OCI-LY7 (cell line): ENCODE measurements at regions not wholly inside any gene's neighbourhood (a gene's known extent, or its start where the extent isn't known, plus 50 kb on each side); places are given as distances from the start of the nearest gene placed in this dataset.

Experiments
- BruUV-seq: library from RNA; stranded (reverse); fragments of 400-500 nt; replicated peaks from 2 replicates; lab custom pipeline; 2021; lab: Mats Ljungman, UMichigan
- CTCF ChIA-PET: fragments of 300-600 bp; sonication (Branson Sonifier 250); formaldehyde crosslinking; loops from one replicate; lab custom pipeline; 2022; ENCODE audit warnings: antibody characterized with exemption; ENCODE audit not compliant: unreplicated experiment; lab: Charles Lee
- POLR2A ChIA-PET: fragments of 300-600 bp; sonication (Branson Sonifier 250); formaldehyde crosslinking; loops from one replicate; lab custom pipeline; 2022; ENCODE audit warnings: antibody characterized with exemption; lab: Charles Lee
- DNase-seq: peaks from one replicate; pipeline ENCODE4 v3.0.0-alpha.2; 2015; ENCODE audit warnings: low spot score
- H2AFZ ChIP-seq: fragments of 200-600 bp; sonication (generic), shearing (Covaris generic); 2 replicates; pipeline ENCODE4 v1.6.1; 2014; ENCODE audit warnings: mild to moderate bottlenecking, antibody characterized with exemption, low read length, moderate library complexity
- H3K27ac ChIP-seq: fragments of 200-600 bp; sonication (generic); 2 replicates; pipeline ENCODE4 v1.5.1; 2014; ENCODE audit warnings: mixed run types, low read depth, mild to moderate bottlenecking, moderate library complexity, low read length, inconsistent platforms; ENCODE audit not compliant: poor library complexity, severe bottlenecking
- H3K36me3 ChIP-seq: fragments of 200-600 bp; sonication (generic); 2 replicates; pipeline ENCODE4 v1.6.1; 2014; ENCODE audit warnings: mild to moderate bottlenecking, antibody characterized with exemption, low read length, moderate library complexity, mixed read lengths; ENCODE audit not compliant: insufficient read depth
- H3K4me1 ChIP-seq: fragments of 200-600 bp; sonication (generic); 2 replicates; pipeline ENCODE4 v1.5.1; 2014; ENCODE audit warnings: mild to moderate bottlenecking, low read length; ENCODE audit not compliant: insufficient read depth, poor library complexity, severe bottlenecking
- H3K4me2 ChIP-seq: fragments of 200-600 bp; sonication (generic); 2 replicates; pipeline ENCODE4 v1.6.1; 2014; ENCODE audit warnings: mild to moderate bottlenecking, low read length
- H3K4me3 ChIP-seq: fragments of 200-600 bp; sonication (generic); 2 replicates; pipeline ENCODE4 v1.5.1; 2014; ENCODE audit warnings: mild to moderate bottlenecking, low read depth, low read length; ENCODE audit not compliant: poor library complexity, severe bottlenecking
- H3K79me2 ChIP-seq: fragments of 200-600 bp; sonication (generic); 2 replicates; pipeline ENCODE4 v1.6.1; 2016; ENCODE audit warnings: low read depth, mild to moderate bottlenecking, low read length, moderate library complexity, mixed read lengths; ENCODE audit not compliant: insufficient read depth
- H3K9me2 ChIP-seq: fragments of 200-600 bp; sonication (generic); 2 replicates; pipeline ENCODE4 v1.6.1; 2016; ENCODE audit warnings: mild to moderate bottlenecking, low read length, mixed read lengths; ENCODE audit not compliant: insufficient read depth
- H3K9me3 ChIP-seq: fragments of 200-600 bp; sonication (generic); 2 replicates; pipeline ENCODE4 v1.6.1; 2014; ENCODE audit warnings: mild to moderate bottlenecking, mixed run types, low read length, mixed read lengths
- H4K20me1 ChIP-seq: fragments of 200-600 bp; sonication (generic); 2 replicates; pipeline ENCODE4 v1.6.1; 2014; ENCODE audit warnings: mild to moderate bottlenecking, antibody characterized with exemption, low read length, moderate library complexity, mixed read lengths; ENCODE audit not compliant: insufficient read depth
- CTCF ChIP-seq: fragments of 200-600 bp; sonication (generic); conservative IDR thresholded peaks from 2 replicates; pipeline ENCODE4 v1.5.1; 2014; ENCODE audit warnings: mild to moderate bottlenecking, antibody characterized with exemption, low read length, moderate library complexity, mixed read lengths
- EZH2phosphoT487 ChIP-seq: fragments of 200-600 bp; sonication (generic); IDR thresholded peaks from 2 replicates; pipeline ENCODE4 v1.6.1; 2018; ENCODE audit warnings: low read depth, borderline replicate concordance, mild to moderate bottlenecking, mixed run types, antibody characterized with exemption, low read length, moderate library complexity, mixed read lengths
- intact Hi-C: fragments of 100-400 bp; cut with micrococcal nuclease; formaldehyde crosslinking; loops from one replicate; pipeline ENCODE4 v1.10.0; 2022; ENCODE audit not compliant: unreplicated experiment

GRCh38 chr2:64785245-64785644, 131.5 kb upstream of the SERTAD2 start:
- Histone ChIP-seq H3K36me3 (no peaks in the 10 kb centered on the region), H4K20me1 (no peaks in the 10 kb centered on the region), H3K4me1 (peaks cover 10% of the 10 kb centered on the region), H3K27ac (no peak overlapping the region), H3K4me3 (no peak overlapping the region), H2AFZ (no peak overlapping the region), H3K4me2 (no peak overlapping the region), H3K79me2 (no peaks in the 10 kb centered on the region), H3K9me2 (no peaks in the 10 kb centered on the region), H3K9me3 (no peaks in the 10 kb centered on the region)
- DNase-seq: no peak
- intact Hi-C loops: no loop called here
- no TSS peak for BruUV-seq
- CTCF ChIA-PET: no interaction called here
- POLR2A ChIA-PET: no interaction called here
- TF ChIP-seq CTCF (no peak), EZH2phosphoT487 (no peak)

DNA sequence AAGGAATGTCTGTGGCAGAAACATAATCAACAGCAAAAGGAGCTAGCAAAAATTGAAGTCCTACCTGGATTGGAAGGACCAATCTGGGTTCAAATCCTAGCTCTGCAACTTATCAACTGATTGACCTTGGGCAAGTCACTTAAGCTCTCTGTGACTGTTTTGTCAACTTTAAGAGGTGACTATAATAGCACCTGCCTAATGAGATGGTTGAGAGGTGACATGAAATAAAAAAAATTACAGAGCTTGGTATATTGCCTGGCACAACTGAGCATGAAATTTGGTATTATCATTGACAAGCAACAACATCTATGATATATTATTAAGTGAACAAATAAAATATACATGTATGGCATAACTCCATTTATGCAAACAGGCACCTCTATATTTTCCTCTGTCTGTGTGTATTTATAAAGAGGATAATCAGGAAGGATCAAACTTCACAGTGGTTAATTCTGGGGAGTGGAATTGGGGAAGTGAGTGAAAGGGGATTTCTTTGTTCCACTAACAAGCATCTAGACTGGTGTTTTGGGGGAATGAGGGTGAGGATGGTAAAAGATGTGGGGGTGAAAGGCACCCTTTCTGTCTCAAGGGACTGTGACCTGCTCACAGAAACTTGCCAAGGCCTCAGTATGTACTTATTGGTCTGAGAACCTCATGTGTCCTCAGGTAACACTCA, 132.8 kb upstream of the SERTAD2 start:
- POLR2A ChIA-PET: interaction anchor here (0.6 to 0.9 kb wide), 3 partner anchors 13 to 247 kb away, joined by 3 to 9 read pairs (median 6); no protein-coding TSS in a partner anchor
- peaks cover 10% of the 10 kb centered on the region for H3K4me1 ChIP-seq

More for the DNA sequence above, 132.8 kb upstream of the SERTAD2 start:
- Histone ChIP-seq H3K4me3 (no peak overlapping the region), H3K36me3 (no peaks in the 10 kb centered on the region), H3K27ac (no peak overlapping the region), H3K4me2 (no peak overlapping the region), H3K9me3 (no peaks in the 10 kb centered on the region), H3K9me2 (no peaks in the 10 kb centered on the region), H2AFZ (no peak overlapping the region), H3K79me2 (no peaks in the 10 kb centered on the region), H4K20me1 (no peaks in the 10 kb centered on the region)
- TF ChIP-seq EZH2phosphoT487: no peak
- TF ChIP-seq CTCF: no peak
- intact Hi-C loops: no loop called here
- CTCF ChIA-PET: interaction anchor here (0.8 kb wide), 1 partner anchor 13 kb away, joined by 4 read pairs; no protein-coding TSS in a partner anchor
- DNase-seq: no peak
- no TSS peak for BruUV-seq
